ENCODE measurements at regions not wholly inside any gene's neighbourhood (a gene's known extent, or its start where the extent isn't known, plus 50 kb on each side); places are given as distances from the start of the nearest gene placed in this dataset.

DNA sequence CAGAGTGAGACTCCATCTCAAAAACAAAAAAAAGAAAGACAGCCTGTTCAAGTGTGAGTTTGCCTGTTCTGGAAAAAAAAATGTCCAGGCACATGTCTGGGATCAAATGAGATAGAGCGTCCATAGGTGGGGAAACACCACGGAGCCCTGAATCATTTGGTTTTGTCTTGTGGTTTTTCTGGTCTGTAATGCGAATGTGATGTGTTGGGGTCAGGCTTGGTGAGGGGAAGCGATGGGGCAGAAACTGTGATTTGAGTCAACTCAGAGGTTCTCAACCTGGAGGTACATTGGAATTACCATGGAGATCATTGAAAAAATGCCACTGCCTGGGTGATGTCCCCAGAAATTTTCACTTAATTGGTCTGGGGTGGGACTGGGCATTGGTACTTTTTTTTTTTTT lies 183.9 kb upstream of the PWP1 start:
- TF ChIP-seq TAF1 (IDR thresholded peaks at IDR 0.05; ENCODE audit: borderline replicate concordance, insufficient read depth, low read length) = no peak
- TF ChIP-seq, protein P1, sequence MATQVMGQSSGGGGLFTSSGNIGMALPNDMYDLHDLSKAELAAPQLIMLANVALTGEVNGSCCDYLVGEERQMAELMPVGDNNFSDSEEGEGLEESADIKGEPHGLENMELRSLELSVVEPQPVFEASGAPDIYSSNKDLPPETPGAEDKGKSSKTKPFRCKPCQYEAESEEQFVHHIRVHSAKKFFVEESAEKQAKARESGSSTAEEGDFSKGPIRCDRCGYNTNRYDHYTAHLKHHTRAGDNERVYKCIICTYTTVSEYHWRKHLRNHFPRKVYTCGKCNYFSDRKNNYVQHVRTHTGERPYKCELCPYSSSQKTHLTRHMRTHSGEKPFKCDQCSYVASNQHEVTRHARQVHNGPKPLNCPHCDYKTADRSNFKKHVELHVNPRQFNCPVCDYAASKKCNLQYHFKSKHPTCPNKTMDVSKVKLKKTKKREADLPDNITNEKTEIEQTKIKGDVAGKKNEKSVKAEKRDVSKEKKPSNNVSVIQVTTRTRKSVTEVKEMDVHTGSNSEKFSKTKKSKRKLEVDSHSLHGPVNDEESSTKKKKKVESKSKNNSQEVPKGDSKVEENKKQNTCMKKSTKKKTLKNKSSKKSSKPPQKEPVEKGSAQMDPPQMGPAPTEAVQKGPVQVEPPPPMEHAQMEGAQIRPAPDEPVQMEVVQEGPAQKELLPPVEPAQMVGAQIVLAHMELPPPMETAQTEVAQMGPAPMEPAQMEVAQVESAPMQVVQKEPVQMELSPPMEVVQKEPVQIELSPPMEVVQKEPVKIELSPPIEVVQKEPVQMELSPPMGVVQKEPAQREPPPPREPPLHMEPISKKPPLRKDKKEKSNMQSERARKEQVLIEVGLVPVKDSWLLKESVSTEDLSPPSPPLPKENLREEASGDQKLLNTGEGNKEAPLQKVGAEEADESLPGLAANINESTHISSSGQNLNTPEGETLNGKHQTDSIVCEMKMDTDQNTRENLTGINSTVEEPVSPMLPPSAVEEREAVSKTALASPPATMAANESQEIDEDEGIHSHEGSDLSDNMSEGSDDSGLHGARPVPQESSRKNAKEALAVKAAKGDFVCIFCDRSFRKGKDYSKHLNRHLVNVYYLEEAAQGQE (IDR thresholded peaks at IDR 0.05; ENCODE audit: insufficient read depth in 1 of 2, low read depth in 2 of 2, low read length in 2 of 2) = no peak
